GM23338 (cell line): ENCODE measurements at regions not wholly inside any gene's neighbourhood (a gene's known extent, or its start where the extent isn't known, plus 50 kb on each side); places are given as distances from the start of the nearest gene placed in this dataset.

ENCODE experiments used
- ATAC-seq: fragments of 200-7000 bp; cut with Tn5 transposase; 3 replicates; pipeline ENCODE4 v1.9.1; 2020
- DNase-seq: peaks from one replicate; pipeline ENCODE4 v3.0.0-alpha.2; 2015; ENCODE audit warnings: low spot score
- H2AFZ ChIP-seq: fragments of 200-600 bp; sonication (generic); 2 replicates; pipeline ENCODE4 v1.8.0; 2016; ENCODE audit warnings: antibody characterized with exemption, mild to moderate bottlenecking, moderate library complexity
- H3F3A ChIP-seq: fragments of 200-600 bp; sonication (generic); replicated peaks from 2 replicates; pipeline ENCODE4 v1.8.0; 2017; ENCODE audit warnings: antibody characterized with exemption, mixed run types, low read depth
- H3K27ac ChIP-seq: fragments of 200-600 bp; sonication (generic); 2 replicates; pipeline ENCODE4 v1.6.1; 2016; ENCODE audit warnings: low read depth
- H3K27me3 ChIP-seq: fragments of 200-600 bp; sonication (generic); 2 replicates; pipeline ENCODE4 v1.8.0; 2016; ENCODE audit warnings: mild to moderate bottlenecking, mixed run types, moderate library complexity; ENCODE audit not compliant: insufficient read depth
- H3K36me3 ChIP-seq: fragments of 200-600 bp; sonication (generic); 2 replicates; pipeline ENCODE4 v1.8.0; 2016; ENCODE audit warnings: mild to moderate bottlenecking; ENCODE audit not compliant: insufficient read depth
- H3K4me1 ChIP-seq: fragments of 200-600 bp; sonication (generic); 2 replicates; pipeline ENCODE4 v1.8.0; 2016; ENCODE audit warnings: mild to moderate bottlenecking, moderate library complexity; ENCODE audit not compliant: insufficient read depth
- H3K4me2 ChIP-seq: fragments of 200-600 bp; sonication (generic); 2 replicates; pipeline ENCODE4 v1.7.1; 2017; ENCODE audit warnings: mixed run types
- H3K4me3 ChIP-seq: fragments of 200-600 bp; sonication (generic); 2 replicates; pipeline ENCODE4 v1.6.1; 2016; ENCODE audit warnings: mixed run types
- H3K79me2 ChIP-seq: fragments of 200-600 bp; sonication (generic); replicated peaks from 2 replicates; pipeline ENCODE4 v1.8.0; 2017; ENCODE audit warnings: mild to moderate bottlenecking; ENCODE audit not compliant: insufficient read depth
- H3K9me2 ChIP-seq: fragments of 200-600 bp; sonication (generic); 2 replicates; pipeline ENCODE4 v1.8.0; 2017; ENCODE audit not compliant: insufficient read depth
- H4K20me1 ChIP-seq: fragments of 200-600 bp; sonication (generic); replicated peaks from 2 replicates; pipeline ENCODE4 v1.8.0; 2017; ENCODE audit warnings: mild to moderate bottlenecking; ENCODE audit not compliant: insufficient read depth
- H3K27ac Mint-ChIP-seq: 2 replicates; pipeline ENCODE4 v1.8.0; 2020; ENCODE audit warnings: inconsistent platforms, mild to moderate bottlenecking, moderate library complexity, mixed read lengths
- H3K27me3 Mint-ChIP-seq: 3 replicates; pipeline ENCODE4 v1.8.0; 2022; ENCODE audit warnings: low read depth, mild to moderate bottlenecking, moderate library complexity, mixed read lengths, inconsistent platforms; ENCODE audit not compliant: insufficient read depth, poor library complexity
- H3K36me3 Mint-ChIP-seq: 3 replicates; pipeline ENCODE4 v1.8.0; 2021; ENCODE audit warnings: low read depth, mild to moderate bottlenecking, inconsistent platforms, moderate library complexity, mixed read lengths
- H3K4me1 Mint-ChIP-seq: 3 replicates; pipeline ENCODE4 v1.8.0; 2020; ENCODE audit warnings: mild to moderate bottlenecking, inconsistent platforms, mixed read lengths
- H3K4me3 Mint-ChIP-seq: 3 replicates; pipeline ENCODE4 v1.8.0; 2021; ENCODE audit warnings: moderate library complexity, mild to moderate bottlenecking, inconsistent platforms, mixed read lengths
- H3K9me3 Mint-ChIP-seq: 3 replicates; pipeline ENCODE4 v1.8.0; 2020; ENCODE audit warnings: moderate library complexity, mild to moderate bottlenecking, inconsistent platforms, mixed read lengths
- CTCF ChIP-seq, 2 experiments: fragments of 200-600 bp in 1 of 2; sonication (generic) in 1 of 2; conservative IDR thresholded peaks; 2 replicates each; pipeline versions ENCODE4 v1.5.1 to v1.6.1; 2016 to 2017; ENCODE audit warnings: antibody characterized with exemption in 2 of 2, low read depth in 2 of 2, mild to moderate bottlenecking in 2 of 2, moderate library complexity in 1 of 2
- EZH2phosphoT487 ChIP-seq: fragments of 200-600 bp; sonication (generic); IDR thresholded peaks from one replicate; pipeline ENCODE4 v1.8.1; 2018; ENCODE audit warnings: antibody characterized with exemption; ENCODE audit not compliant: unreplicated experiment
- JUNB ChIP-seq: IDR thresholded peaks from one replicate; pipeline ENCODE4 v1.6.1; 2016; ENCODE audit warnings: antibody characterized with exemption; ENCODE audit not compliant: unreplicated experiment
- NANOG ChIP-seq: IDR thresholded peaks from 2 replicates; pipeline ENCODE4 v1.6.1; 2016; ENCODE audit warnings: antibody characterized with exemption, borderline replicate concordance
- POLR2AphosphoS5 ChIP-seq: IDR thresholded peaks from 2 replicates; pipeline ENCODE4 v1.6.1; 2016; ENCODE audit warnings: antibody characterized with exemption, low read depth
- REST ChIP-seq: IDR thresholded peaks from one replicate; pipeline ENCODE4 v1.6.1; 2018; ENCODE audit warnings: antibody characterized with exemption; ENCODE audit not compliant: unreplicated experiment
- STAT1 ChIP-seq: IDR thresholded peaks from one replicate; pipeline ENCODE4 v1.6.1; 2016; ENCODE audit warnings: antibody characterized with exemption; ENCODE audit not compliant: unreplicated experiment
- ZNF114 ChIP-seq: fragments of 250-450 bp; sonication (Bioruptor Pico); IDR thresholded peaks from 2 replicates; pipeline ENCODE4 v1.5.0; 2020; ENCODE audit warnings: mild to moderate bottlenecking, moderate library complexity
- ZNF462 ChIP-seq: fragments of 250-450 bp; sonication (Bioruptor Pico); IDR thresholded peaks from 2 replicates; pipeline ENCODE4 v1.5.0; 2020; ENCODE audit warnings: mild to moderate bottlenecking, moderate library complexity

- Histone ChIP-seq H3K9me2 (no peaks in the 10 kb centered on the region), H4K20me1 (no peaks in the 10 kb centered on the region), H3K27ac (no peak overlapping the region), H2AFZ (no peak overlapping the region), H3K36me3 (no peaks in the 10 kb centered on the region), H3K4me3 (no peak overlapping the region), H3K4me2 (no peak overlapping the region), H3K79me2 (no peaks in the 10 kb centered on the region), H3F3A (no peaks in the 10 kb centered on the region), H3K4me1 (no peaks in the 10 kb centered on the region), H3K27me3 (no peaks in the 10 kb centered on the region)
- Mint-ChIP-seq H3K27ac (no peak overlapping the region), H3K36me3 (no peaks in the 10 kb centered on the region), H3K9me3 (peaks cover 1% of the 10 kb centered on the region; the same call in 1 of the 3 replicates), H3K27me3 (no peaks in the 10 kb centered on the region), H3K4me1 (no peaks in the 10 kb centered on the region), H3K4me3 (no peak overlapping the region)
- DNase-seq = no peak
- ATAC-seq = no peak
- TF ChIP-seq STAT1 = no peak
- no peak for TF ChIP-seq ZNF114
- TF ChIP-seq REST = no peak
- TF ChIP-seq EZH2phosphoT487 = no peak
- no peak for TF ChIP-seq NANOG
- no peak for TF ChIP-seq CTCF (conservative IDR thresholded peaks at IDR 0.05; ENCODE audit: low read depth in 2 of 2)
- TF ChIP-seq POLR2AphosphoS5 = no peak
- TF ChIP-seq ZNF462 (CRISPR knock-in tag) = no peak
- no peak for TF ChIP-seq JUNB
Measured at GRCh38 chr2:194553980-194554379, 1103.0 kb upstream of the SLC39A10 start.
